ENCODE measurements at regions not wholly inside any gene's neighbourhood (a gene's known extent, or its start where the extent isn't known, plus 50 kb on each side); places are given as distances from the start of the nearest gene placed in this dataset.
A peak's percentile ranks its signal among the peaks of the same experiment; 100 is the strongest.

DNA sequence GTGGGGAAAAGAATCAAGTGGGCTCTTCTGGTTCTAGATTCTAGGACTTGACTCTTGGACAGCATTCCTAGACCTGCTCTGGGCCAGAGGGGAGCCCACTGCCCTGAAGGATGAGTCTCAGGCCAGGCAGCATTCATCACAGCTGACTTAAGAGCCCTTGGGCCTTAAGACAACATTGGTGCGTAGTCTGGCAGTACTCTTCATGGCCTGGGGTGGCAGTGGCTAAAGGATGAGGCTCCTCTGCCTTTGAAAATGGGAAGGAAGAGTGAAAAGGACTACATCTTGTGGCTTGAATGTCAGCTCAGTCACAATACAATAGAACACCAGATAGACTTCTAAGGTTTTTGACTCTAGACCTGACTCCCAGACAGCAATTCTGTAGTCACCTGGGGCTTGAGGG is 1415.1 kb upstream of the PRMT6 start:
- no peak for DNase-seq (ENCODE audit: low read depth, low spot score)
- no peak overlapping the region for H3K4me3 ChIP-seq (ENCODE audit: low read depth, low read length)
- TF ChIP-seq, protein P1, sequence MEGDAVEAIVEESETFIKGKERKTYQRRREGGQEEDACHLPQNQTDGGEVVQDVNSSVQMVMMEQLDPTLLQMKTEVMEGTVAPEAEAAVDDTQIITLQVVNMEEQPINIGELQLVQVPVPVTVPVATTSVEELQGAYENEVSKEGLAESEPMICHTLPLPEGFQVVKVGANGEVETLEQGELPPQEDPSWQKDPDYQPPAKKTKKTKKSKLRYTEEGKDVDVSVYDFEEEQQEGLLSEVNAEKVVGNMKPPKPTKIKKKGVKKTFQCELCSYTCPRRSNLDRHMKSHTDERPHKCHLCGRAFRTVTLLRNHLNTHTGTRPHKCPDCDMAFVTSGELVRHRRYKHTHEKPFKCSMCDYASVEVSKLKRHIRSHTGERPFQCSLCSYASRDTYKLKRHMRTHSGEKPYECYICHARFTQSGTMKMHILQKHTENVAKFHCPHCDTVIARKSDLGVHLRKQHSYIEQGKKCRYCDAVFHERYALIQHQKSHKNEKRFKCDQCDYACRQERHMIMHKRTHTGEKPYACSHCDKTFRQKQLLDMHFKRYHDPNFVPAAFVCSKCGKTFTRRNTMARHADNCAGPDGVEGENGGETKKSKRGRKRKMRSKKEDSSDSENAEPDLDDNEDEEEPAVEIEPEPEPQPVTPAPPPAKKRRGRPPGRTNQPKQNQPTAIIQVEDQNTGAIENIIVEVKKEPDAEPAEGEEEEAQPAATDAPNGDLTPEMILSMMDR (IDR thresholded peaks at IDR 0.05; ENCODE audit: low read depth, low read length), result no peak
- in situ Hi-C loops (cut with HindIII; ENCODE audit: low sequenced_read_pairs), result no loop called here

- TF ChIP-seq, protein P1 (IDR thresholded peaks at IDR 0.05; ENCODE audit: low read depth, low read length), result no peak
- no peak for DNase-seq (ENCODE audit: low read depth, low spot score)
- in situ Hi-C loops (cut with HindIII; ENCODE audit: low sequenced_read_pairs), result no loop called here
- no peak overlapping the region for H3K4me3 ChIP-seq (ENCODE audit: low read depth, low read length)
These were observed 1404.4 kb upstream of the PRMT6 start for GRCh38 chr1:105652109-105652508.

GRCh38 chr1:105655032-105655431 is 1401.4 kb upstream of the PRMT6 start:
- in situ Hi-C loops (cut with HindIII; ENCODE audit: low sequenced_read_pairs), result no loop called here
- no peak overlapping the region for H3K4me3 ChIP-seq (ENCODE audit: low read depth, low read length)
- TF ChIP-seq, protein P1 (IDR thresholded peaks at IDR 0.05; ENCODE audit: low read depth, low read length), result no peak
- no peak for DNase-seq (ENCODE audit: low read depth, low spot score)

DNA sequence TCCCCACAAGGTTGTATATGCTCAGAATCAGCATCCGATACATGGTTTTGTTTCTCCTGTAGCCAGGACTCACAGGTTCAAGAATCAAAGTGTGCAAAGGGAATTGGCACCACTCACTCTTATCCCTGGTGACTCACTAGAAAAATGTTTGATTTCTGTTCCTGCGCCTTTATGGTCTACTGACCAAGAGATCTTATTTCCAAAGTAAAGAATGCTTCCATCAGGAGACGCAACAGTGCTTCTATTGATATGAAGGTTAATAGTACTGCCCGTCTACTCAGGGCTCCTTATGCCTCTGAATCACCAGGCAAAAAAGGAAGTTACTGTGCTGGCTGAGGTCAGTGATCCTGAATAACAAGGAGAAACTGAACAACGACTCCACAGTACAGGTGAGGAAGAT is 1392.0 kb upstream of the PRMT6 start:
- in situ Hi-C loops (cut with HindIII; ENCODE audit: low sequenced_read_pairs), result no loop called here
- TF ChIP-seq, protein P1 (IDR thresholded peaks at IDR 0.05; ENCODE audit: low read depth, low read length), result no peak
- peak; percentile 14 for DNase-seq (ENCODE audit: low read depth, low spot score)
- H3K4me3 ChIP-seq (ENCODE audit: low read depth, low read length), result no peak overlapping the region

DNA sequence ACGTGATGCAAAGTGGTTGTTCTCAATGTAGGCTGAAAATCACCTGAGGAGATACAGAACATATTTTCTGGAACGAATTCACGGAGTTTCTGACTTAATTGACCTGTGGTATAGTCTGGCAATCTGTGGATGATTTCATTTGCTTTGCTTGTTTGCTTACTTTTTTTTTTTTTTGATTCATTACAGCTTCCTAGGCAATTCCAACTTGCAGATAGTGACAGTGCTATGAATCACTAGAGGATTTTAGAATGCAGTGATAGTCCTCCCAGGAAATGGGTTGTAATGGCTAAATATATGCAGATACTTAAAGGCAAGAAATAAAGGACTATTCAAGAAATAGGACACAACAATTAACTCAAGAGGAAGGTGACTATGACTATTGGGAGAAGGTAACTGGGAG is 1378.1 kb upstream of the PRMT6 start:
- no peak overlapping the region for H3K4me3 ChIP-seq (ENCODE audit: low read depth, low read length)
- in situ Hi-C loops (cut with HindIII; ENCODE audit: low sequenced_read_pairs), result no loop called here
- DNase-seq (ENCODE audit: low read depth, low spot score), result no peak
- TF ChIP-seq, protein P1 (IDR thresholded peaks at IDR 0.05; ENCODE audit: low read depth, low read length), result no peak

- TF ChIP-seq, protein P1 (IDR thresholded peaks at IDR 0.05; ENCODE audit: low read depth, low read length), result no peak
- H3K4me3 ChIP-seq (ENCODE audit: low read depth, low read length), result no peak overlapping the region
- in situ Hi-C loops (cut with HindIII; ENCODE audit: low sequenced_read_pairs), result no loop called here
- DNase-seq (ENCODE audit: low read depth, low spot score), result no peak
These were observed 1371.8 kb upstream of the PRMT6 start for GRCh38 chr1:105684714-105685113.

GRCh38 chr1:105686026-105686425 is 1370.4 kb upstream of the PRMT6 start:
- DNase-seq (ENCODE audit: low read depth, low spot score), result no peak
- no peak overlapping the region for H3K4me3 ChIP-seq (ENCODE audit: low read depth, low read length)
- in situ Hi-C loops (cut with HindIII; ENCODE audit: low sequenced_read_pairs), result no loop called here
- TF ChIP-seq, protein P1 (IDR thresholded peaks at IDR 0.05; ENCODE audit: low read depth, low read length), result no peak

All from astrocyte of the spinal cord (primary cell).